B cell (primary cell): ENCODE measurements at regions not wholly inside any gene's neighbourhood (a gene's known extent, or its start where the extent isn't known, plus 50 kb on each side); places are given as distances from the start of the nearest gene placed in this dataset.

Source experiments
- ATAC-seq: fragments of 200-7000 bp; cut with Tn5 transposase; one replicate; pipeline ENCODE4 v1.10.0; 2021; ENCODE audit warnings: low read depth, mild to moderate bottlenecking, moderate number of reproducible peaks, moderate library complexity
- CTCF ChIA-PET: fragments of 350-600 bp; sonication (Branson Sonifier 250); formaldehyde crosslinking; loops from one replicate; lab custom pipeline; 2021; ENCODE audit warnings: antibody characterized with exemption, inconsistent platforms; lab: Charles Lee
- POLR2A ChIA-PET: fragments of 350-600 bp; sonication (Branson Sonifier 250); formaldehyde crosslinking; loops from one replicate; lab custom pipeline; 2021; ENCODE audit warnings: antibody characterized with exemption; lab: Charles Lee
- DNase-seq: peaks from one replicate; pipeline ENCODE4 v3.0.0; 2013
- H2AFZ ChIP-seq: 2 replicates; pipeline ENCODE4 v1.6.1; 2012; ENCODE audit warnings: mild to moderate bottlenecking, low read depth, low read length; ENCODE audit not compliant: insufficient read depth, poor library complexity, severe bottlenecking
- H3K27ac ChIP-seq, 2 donors: 1 replicate in 1 of 2; 2 replicates in 1 of 2; pipeline ENCODE4 v1.5.1; 2012 to 2013; ENCODE audit warnings: low read length in 2 of 2, mild to moderate bottlenecking in 2 of 2, moderate library complexity in 1 of 2
- H3K27me3 ChIP-seq, 4 experiments: fragments of 200-600 bp in 1 of 4; sonication (generic) in 1 of 4; replicated peaks in 1 of 4; 1 replicate in 2 of 4; 2 replicates in 2 of 4; pipeline versions ENCODE4 v1.6.1 to v1.7.0; 2013 to 2016; ENCODE audit warnings: low read length in 3 of 4, mild to moderate bottlenecking in 2 of 4, mixed read lengths in 1 of 4, moderate library complexity in 1 of 4; ENCODE audit not compliant: insufficient read depth in 4 of 4, control insufficient read depth in 3 of 4; ENCODE audit errors: control extremely low read depth in 1 of 4
- H3K36me3 ChIP-seq, 2 experiments: replicated peaks in 1 of 2; 1 replicate in 1 of 2; 2 replicates in 1 of 2; pipeline versions ENCODE4 v1.6.1 to v1.7.1; 2013; ENCODE audit warnings: low read length in 1 of 2; ENCODE audit not compliant: insufficient read depth in 2 of 2, control insufficient read depth in 1 of 2; ENCODE audit errors: control extremely low read depth in 1 of 2, extremely low read depth in 1 of 2
- H3K4me1 ChIP-seq, 2 donors: fragments of 200-600 bp in 1 of 2; sonication (generic) in 1 of 2; 1 replicate in 1 of 2; 2 replicates in 1 of 2; pipeline versions ENCODE4 v1.5.1 to v1.6.1; 2013 to 2017; ENCODE audit warnings: low read length in 2 of 2; ENCODE audit not compliant: control insufficient read depth in 2 of 2, insufficient read depth in 2 of 2
- H3K4me2 ChIP-seq: replicated peaks from 2 replicates; pipeline ENCODE3; 2012; ENCODE audit warnings: mild to moderate bottlenecking, low read depth, low read length; ENCODE audit not compliant: poor library complexity, severe bottlenecking
- H3K4me3 ChIP-seq, 5 experiments: fragments of 200-600 bp in 1 of 5; sonication (generic) in 1 of 5; 1 replicate in 3 of 5; 2 replicates in 2 of 5; pipeline versions ENCODE4 v1.5.1 to v1.7.0; 2011 to 2016; ENCODE audit warnings: low read length in 4 of 5, mild to moderate bottlenecking in 4 of 5, low read depth in 2 of 5, control low read depth in 1 of 5, moderate library complexity in 1 of 5; ENCODE audit not compliant: insufficient read depth in 1 of 5; ENCODE audit errors: control extremely low read depth in 1 of 5, extremely low read depth in 1 of 5
- H3K79me2 ChIP-seq: fragments of 200-600 bp; sonication (generic); one replicate; pipeline ENCODE4 v1.6.0; 2016; ENCODE audit warnings: low read length; ENCODE audit not compliant: control insufficient read depth, insufficient read depth
- H3K9ac ChIP-seq: fragments of 200-600 bp; sonication (generic); 2 replicates; pipeline ENCODE4 v1.6.1; 2017; ENCODE audit warnings: mild to moderate bottlenecking, low read length, moderate library complexity
- H3K9me3 ChIP-seq, 3 donors: one replicate each; pipeline versions ENCODE4 v1.6.1 to v1.7.1; 2013; ENCODE audit warnings: low read length in 2 of 3; ENCODE audit not compliant: control insufficient read depth in 2 of 3, insufficient read depth in 1 of 3; ENCODE audit errors: control extremely low read depth in 1 of 3
- H4K20me1 ChIP-seq: 2 replicates; pipeline ENCODE4 v1.6.0; 2012; ENCODE audit warnings: mild to moderate bottlenecking, low read length; ENCODE audit not compliant: insufficient read depth, control insufficient read depth, poor library complexity, severe bottlenecking
- H3K27ac Mint-ChIP-seq: one replicate; pipeline ENCODE4 v1.8.0; 2021; ENCODE audit warnings: mixed read lengths
- H3K27me3 Mint-ChIP-seq: one replicate; pipeline ENCODE4 v1.8.0; 2021; ENCODE audit warnings: mixed read lengths
- H3K4me1 Mint-ChIP-seq: one replicate; pipeline ENCODE4 v1.8.0; 2021; ENCODE audit warnings: mixed read lengths
- H3K4me3 Mint-ChIP-seq: one replicate; pipeline ENCODE4 v1.8.0; 2021; ENCODE audit warnings: mixed read lengths
- H3K9me3 Mint-ChIP-seq: one replicate; pipeline ENCODE4 v1.8.0; 2022; ENCODE audit warnings: mixed read lengths; ENCODE audit not compliant: insufficient read depth
- CTCF ChIP-seq: fragments of 200-600 bp; IDR thresholded peaks from one replicate; pipeline ENCODE4 v1.8.0; 2022; ENCODE audit warnings: antibody characterized with exemption, mild to moderate bottlenecking
- EZH2 ChIP-seq: IDR thresholded peaks from 2 replicates; pipeline ENCODE4 v1.6.1; 2012; ENCODE audit warnings: borderline replicate concordance, low read depth, mild to moderate bottlenecking, moderate library complexity, low read length; ENCODE audit not compliant: insufficient read depth, poor library complexity, severe bottlenecking
- WGBS: methylation state at CpG from one replicate; pipeline ENCODE4 v1.1.5; 2013; ENCODE audit warnings: missing lambda C conversion rate; ENCODE audit not compliant: insufficient coverage; 5-methylcytosine and 5-hydroxymethylcytosine counted together
- intact Hi-C: fragments of 100-400 bp; cut with micrococcal nuclease; formaldehyde crosslinking; loops from one replicate; pipeline ENCODE4 v1.10.0; 2022

GRCh38 chr1:90412563-90412962 lies 304.5 kb downstream of the BARHL2 start:
- Mint-ChIP-seq H3K27me3 (peaks cover 4% of the 10 kb centered on the region), H3K4me1 (no peaks in the 10 kb centered on the region), H3K9me3 (peaks cover 3% of the 10 kb centered on the region), H3K4me3 (no peak overlapping the region), H3K27ac (no peak overlapping the region)
- H3K9ac ChIP-seq, result no peak overlapping the region
- TF ChIP-seq EZH2 (no peak), CTCF (no peak)
- H3K9me3 ChIP-seq, result no peaks in the 10 kb centered on the region
- no peaks in the 10 kb centered on the region for H4K20me1 ChIP-seq
- ChIA-PET CTCF (no interaction called here), POLR2A (no interaction called here)
- no peak overlapping the region for H3K4me2 ChIP-seq
- DNase-seq (no peak), ATAC-seq (no peak)
- no peaks in the 10 kb centered on the region for H3K27me3 ChIP-seq
- H2AFZ ChIP-seq, result no peak overlapping the region
- H3K27ac ChIP-seq, result no peak overlapping the region
- H3K4me1 ChIP-seq, result no peaks in the 10 kb centered on the region
- WGBS, result no CpG with 5 or more reads among the region's 2 CpGs
- H3K4me3 ChIP-seq, result no peak overlapping the region
- intact Hi-C loops, result no loop called here
- no peaks in the 10 kb centered on the region for H3K79me2 ChIP-seq
- H3K36me3 ChIP-seq, result no peaks in the 10 kb centered on the region

GRCh38 chr1:90411185-90411584 lies 305.9 kb downstream of the BARHL2 start:
- intact Hi-C loops, result no loop called here
- POLR2A ChIA-PET, result no interaction called here
- no peak overlapping the region for H2AFZ ChIP-seq
- no peaks in the 10 kb centered on the region for H3K9me3 ChIP-seq
- H3K9ac ChIP-seq, result no peak overlapping the region
- H3K9me3 Mint-ChIP-seq, result peaks cover 5% of the 10 kb centered on the region
- H3K36me3 ChIP-seq, result no peaks in the 10 kb centered on the region
- H3K27ac Mint-ChIP-seq, result no peak overlapping the region
- H3K4me3 ChIP-seq, result no peak overlapping the region
- no peak overlapping the region for H3K4me2 ChIP-seq
- no peaks in the 10 kb centered on the region for H4K20me1 ChIP-seq
- no peak for DNase-seq
- 95% methylated on average over 3 of the region's 3 CpGs for WGBS
- H3K79me2 ChIP-seq, result no peaks in the 10 kb centered on the region
- TF ChIP-seq EZH2 (no peak), CTCF (no peak)
- no peaks in the 10 kb centered on the region for H3K27me3 ChIP-seq
- ATAC-seq, result no peak
- H3K4me3 Mint-ChIP-seq, result no peak overlapping the region
- CTCF ChIA-PET, result no interaction called here
- H3K27me3 Mint-ChIP-seq, result peaks cover 4% of the 10 kb centered on the region
- no peak overlapping the region for H3K27ac ChIP-seq
- no peaks in the 10 kb centered on the region for H3K4me1 ChIP-seq
- no peaks in the 10 kb centered on the region for H3K4me1 Mint-ChIP-seq
